Esophagus mucosa (tissue), 1 donor: ENCODE measurements at regions not wholly inside any gene's neighbourhood (a gene's known extent, or its start where the extent isn't known, plus 50 kb on each side); places are given as distances from the start of the nearest gene placed in this dataset.
A peak's percentile ranks its signal among the peaks of the same experiment; 100 is the strongest.

ENCODE experiments used
- ATAC-seq: fragments of 200-7000 bp; cut with Tn5 transposase; one replicate; pipeline ENCODE4 v1.9.1; 2020
- donor health status: DM: yes; HTN: yes; CAD: no.

- ATAC-seq, result peak; percentile 28
Measured at GRCh38 chr10:121033366-121033765, 182.2 kb downstream of the WDR11 start.

- peak; percentile 84 for ATAC-seq
Measured at GRCh38 chr10:121036431-121036830, 185.3 kb downstream of the WDR11 start.

GRCh38 chr10:121041499-121041898 lies 190.3 kb downstream of the WDR11 start:
- ATAC-seq, result no peak

GRCh38 chr10:121041906-121042305 lies 190.7 kb downstream of the WDR11 start:
- no peak for ATAC-seq

- ATAC-seq, result no peak
Measured at GRCh38 chr10:121042342-121042741, 191.2 kb downstream of the WDR11 start.

GRCh38 chr10:121043124-121043849 lies 192.1 kb downstream of the WDR11 start:
- ATAC-seq, result no peak

- ATAC-seq, result no peak
Measured at GRCh38 chr10:121048749-121049148, 197.6 kb downstream of the WDR11 start.

GRCh38 chr10:121049489-121049888 lies 198.3 kb downstream of the WDR11 start:
- no peak for ATAC-seq

- ATAC-seq, result no peak
Measured at GRCh38 chr10:121049923-121050322, 198.8 kb downstream of the WDR11 start.

- no peak for ATAC-seq
Measured at GRCh38 chr10:121051171-121051570, 200.0 kb downstream of the WDR11 start.

- ATAC-seq, result no peak
Measured at GRCh38 chr10:121051696-121052279, 200.6 kb downstream of the WDR11 start.

GRCh38 chr10:121053151-121053550 lies 202.0 kb downstream of the WDR11 start:
- no peak for ATAC-seq

GRCh38 chr10:121054874-121055273 lies 203.7 kb downstream of the WDR11 start:
- ATAC-seq, result no peak

GRCh38 chr10:121057269-121057668 lies 206.1 kb downstream of the WDR11 start:
- ATAC-seq, result no peak

GRCh38 chr10:121058082-121058481 lies 206.9 kb downstream of the WDR11 start:
- ATAC-seq, result no peak

- ATAC-seq, result no peak
Measured at GRCh38 chr10:121059351-121059750, 208.2 kb downstream of the WDR11 start.

GRCh38 chr10:121062115-121062514 lies 211.0 kb downstream of the WDR11 start:
- no peak for ATAC-seq

GRCh38 chr10:121063744-121064143 lies 212.6 kb downstream of the WDR11 start:
- peak; percentile 59 for ATAC-seq

- ATAC-seq, result no peak
Measured at GRCh38 chr10:121064491-121064890, 213.3 kb downstream of the WDR11 start.

- ATAC-seq, result no peak
Measured at GRCh38 chr10:121065330-121065729, 214.2 kb downstream of the WDR11 start.

- ATAC-seq, result peak; percentile 98
Measured at GRCh38 chr10:121069061-121069850, 218.1 kb downstream of the WDR11 start.

GRCh38 chr10:121070275-121071070 lies 219.3 kb downstream of the WDR11 start:
- ATAC-seq, result peak; percentile 51

GRCh38 chr10:121071901-121072300 lies 220.7 kb downstream of the WDR11 start:
- ATAC-seq, result no peak
